ENCODE measurements at regions not wholly inside any gene's neighbourhood (a gene's known extent, or its start where the extent isn't known, plus 50 kb on each side); places are given as distances from the start of the nearest gene placed in this dataset.

GRCh38 chr18:46414863-46415262 is 242.2 kb downstream of the LOXHD1 start:
- no peak for TF ChIP-seq POLR2A (IDR thresholded peaks at IDR 0.05; ENCODE audit: low read depth, low read length)
- TF ChIP-seq, protein P1, sequence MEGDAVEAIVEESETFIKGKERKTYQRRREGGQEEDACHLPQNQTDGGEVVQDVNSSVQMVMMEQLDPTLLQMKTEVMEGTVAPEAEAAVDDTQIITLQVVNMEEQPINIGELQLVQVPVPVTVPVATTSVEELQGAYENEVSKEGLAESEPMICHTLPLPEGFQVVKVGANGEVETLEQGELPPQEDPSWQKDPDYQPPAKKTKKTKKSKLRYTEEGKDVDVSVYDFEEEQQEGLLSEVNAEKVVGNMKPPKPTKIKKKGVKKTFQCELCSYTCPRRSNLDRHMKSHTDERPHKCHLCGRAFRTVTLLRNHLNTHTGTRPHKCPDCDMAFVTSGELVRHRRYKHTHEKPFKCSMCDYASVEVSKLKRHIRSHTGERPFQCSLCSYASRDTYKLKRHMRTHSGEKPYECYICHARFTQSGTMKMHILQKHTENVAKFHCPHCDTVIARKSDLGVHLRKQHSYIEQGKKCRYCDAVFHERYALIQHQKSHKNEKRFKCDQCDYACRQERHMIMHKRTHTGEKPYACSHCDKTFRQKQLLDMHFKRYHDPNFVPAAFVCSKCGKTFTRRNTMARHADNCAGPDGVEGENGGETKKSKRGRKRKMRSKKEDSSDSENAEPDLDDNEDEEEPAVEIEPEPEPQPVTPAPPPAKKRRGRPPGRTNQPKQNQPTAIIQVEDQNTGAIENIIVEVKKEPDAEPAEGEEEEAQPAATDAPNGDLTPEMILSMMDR (IDR thresholded peaks at IDR 0.05; ENCODE audit: extremely low read depth in 1 of 2, insufficient read depth in 1 of 2, low read depth in 1 of 2, low read length in 2 of 2), result no peak
- no peak for TF ChIP-seq POLR2AphosphoS5 (IDR thresholded peaks at IDR 0.05; ENCODE audit: insufficient read depth, low read depth, low read length)
- no peak for TF ChIP-seq FOS (IDR thresholded peaks at IDR 0.05; ENCODE audit: borderline replicate concordance, insufficient read depth, low read length)
- no peak for TF ChIP-seq MAX (IDR thresholded peaks at IDR 0.05; ENCODE audit: insufficient read depth, insufficient read length)
- TF ChIP-seq EZH2 (IDR thresholded peaks at IDR 0.05; ENCODE audit: borderline replicate concordance, low read depth, low read length, severe bottlenecking), result no peak
